ENCODE measurements at regions not wholly inside any gene's neighbourhood (a gene's known extent, or its start where the extent isn't known, plus 50 kb on each side); places are given as distances from the start of the nearest gene placed in this dataset.

DNA sequence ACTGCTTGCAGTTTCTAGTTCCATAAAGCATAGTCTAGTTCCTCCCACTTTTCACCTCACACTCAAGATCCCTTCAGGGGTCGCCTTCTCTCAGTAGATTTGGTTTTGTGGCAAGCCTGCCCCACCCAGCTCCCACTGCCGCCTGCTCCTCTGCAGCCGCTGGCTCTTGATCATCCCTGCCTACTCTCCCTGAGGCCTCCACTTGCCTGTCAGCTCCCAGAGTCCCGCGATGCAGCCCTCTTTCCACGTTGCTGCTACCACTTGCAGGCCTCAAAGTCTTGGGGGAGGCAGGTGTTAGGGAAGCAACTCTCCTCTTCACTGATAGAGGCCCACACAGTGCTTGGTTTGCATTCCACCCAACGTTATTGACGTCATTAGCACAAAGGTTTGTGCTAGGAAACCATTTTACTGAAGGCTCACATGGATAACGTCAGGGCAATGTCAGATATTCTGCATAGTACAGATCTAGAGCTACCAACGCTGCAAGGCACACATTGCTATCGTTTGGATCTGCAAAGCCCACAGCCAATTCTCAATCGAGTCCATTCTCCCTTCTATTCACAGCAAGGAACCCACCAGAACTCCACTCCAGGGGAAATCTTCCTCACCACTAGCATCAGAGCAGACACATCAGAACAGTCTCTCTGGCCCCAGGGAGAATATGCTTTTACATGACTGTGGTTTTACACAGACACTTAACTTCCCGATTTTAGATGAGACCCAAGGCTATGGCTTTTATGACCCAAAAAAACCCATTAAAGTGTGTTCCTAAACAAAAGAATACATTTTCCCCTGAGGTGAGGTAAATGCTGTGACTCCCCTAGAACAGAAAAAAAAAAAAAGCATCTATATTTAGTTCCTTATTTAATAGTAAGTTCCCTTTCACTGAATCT lies 519.5 kb upstream of the CAMK1G start:
- no peak overlapping the region for H3K18ac ChIP-seq (ENCODE audit: low read depth in 1 of 2, low read length in 2 of 2)
- H3K9ac ChIP-seq (ENCODE audit: low read length), result no peak overlapping the region
- H3K79me1 ChIP-seq (replicated peaks; ENCODE audit: low read length, poor library complexity, severe bottlenecking), result no peaks in the 10 kb centered on the region
- no peak overlapping the region for H3K4ac ChIP-seq (ENCODE audit: low read depth in 1 of 2, low read length in 2 of 2)
- no peak overlapping the region for H4K91ac ChIP-seq (ENCODE audit: low read length)
- H2AK5ac ChIP-seq (ENCODE audit: low read length, severe bottlenecking), result peak overlapping the region; percentile 24
- no peak for DNase-seq
- H3K4me1 ChIP-seq (ENCODE audit: control insufficient read depth, insufficient read depth, low read depth, low read length), result peaks cover 15% of the 10 kb centered on the region
- no peak overlapping the region for H2AFZ ChIP-seq (ENCODE audit: low read depth, low read length)
- 77% methylated on average over 10 of the region's 13 CpGs for WGBS
- no peak overlapping the region for H2BK12ac ChIP-seq (ENCODE audit: low read length in 2 of 2)
- no peak overlapping the region for H3K14ac ChIP-seq (ENCODE audit: low read length in 2 of 2)
- no peaks in the 10 kb centered on the region for H3K36me3 ChIP-seq (ENCODE audit: control insufficient read depth in 1 of 2, insufficient read depth in 2 of 2, low read depth in 1 of 2, low read length in 2 of 2)
- H3K27ac ChIP-seq (ENCODE audit: low read length, poor library complexity, severe bottlenecking), result no peak overlapping the region
- H2BK120ac ChIP-seq (ENCODE audit: low read depth, low read length), result no peak overlapping the region
- H3K4me3 ChIP-seq (ENCODE audit: insufficient read depth in 1 of 2, low read depth in 1 of 2, low read length in 2 of 2), result no peak overlapping the region
- no peaks in the 10 kb centered on the region for H3K9me3 ChIP-seq (ENCODE audit: control insufficient read depth, low read length)
- no peak overlapping the region for H2BK15ac ChIP-seq (ENCODE audit: low read depth, poor library complexity, severe bottlenecking)
- no peak overlapping the region for H4K8ac ChIP-seq (ENCODE audit: low read length)
- H3K4me2 ChIP-seq (ENCODE audit: low read length, poor library complexity, severe bottlenecking), result no peak overlapping the region
- no peak overlapping the region for H3K23ac ChIP-seq (ENCODE audit: low read length in 2 of 2)
- no peak overlapping the region for H2BK5ac ChIP-seq (ENCODE audit: low read depth, low read length, poor library complexity, severe bottlenecking)
- H3K27me3 ChIP-seq (ENCODE audit: control insufficient read depth in 1 of 2, insufficient read depth in 1 of 2, low read length in 2 of 2), result peaks cover 0 to 4% of the 10 kb centered on the region in 2 experiments

DNA sequence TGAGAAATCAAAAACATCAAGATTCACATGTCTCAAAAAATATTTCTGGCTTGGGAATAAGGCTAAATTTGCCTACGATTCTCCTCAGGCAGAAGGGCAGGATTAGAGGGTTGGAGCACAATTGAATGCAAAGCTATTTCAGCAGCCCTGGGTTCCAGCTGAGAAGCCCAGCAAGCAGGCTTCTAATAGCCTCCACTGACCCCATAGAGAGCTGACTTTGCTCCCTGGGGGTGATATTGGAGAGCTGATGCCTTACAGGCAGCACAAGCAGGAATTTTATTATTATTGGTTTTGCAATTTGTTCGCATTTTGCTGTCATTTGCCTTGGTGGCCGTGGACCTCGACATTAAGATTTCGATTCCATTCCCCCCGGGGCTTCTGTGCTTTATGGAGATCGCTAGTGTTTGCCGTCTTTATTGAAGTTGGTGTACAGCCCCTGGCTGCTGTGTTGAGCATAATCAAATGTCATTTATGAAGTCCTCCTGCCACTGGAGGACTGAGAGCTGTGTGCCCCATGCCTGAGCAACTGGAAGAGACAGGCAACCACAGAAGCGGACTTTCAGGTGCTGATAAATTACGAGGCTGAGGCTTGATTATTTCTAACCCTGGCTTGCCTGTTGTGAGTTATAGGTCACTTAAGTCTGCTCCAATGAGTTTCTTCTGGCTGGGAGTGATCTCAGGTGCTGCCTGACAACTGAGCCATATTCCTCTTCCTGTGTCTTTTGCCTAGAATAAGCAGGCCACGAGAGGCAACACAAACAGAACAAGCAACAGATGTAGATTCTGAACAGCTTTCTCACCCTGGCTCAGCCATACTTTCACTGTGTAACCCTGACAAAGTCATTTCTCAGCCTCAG lies 518.4 kb upstream of the CAMK1G start:
- Histone ChIP-seq H3K9me3 (ENCODE audit: control insufficient read depth, low read length) (no peaks in the 10 kb centered on the region), H3K27me3 (ENCODE audit: control insufficient read depth in 1 of 2, insufficient read depth in 1 of 2, low read length in 2 of 2) (no peaks in the 10 kb centered on the region), H3K4me2 (ENCODE audit: low read length, poor library complexity, severe bottlenecking) (no peak overlapping the region), H3K4ac (ENCODE audit: low read depth in 1 of 2, low read length in 2 of 2) (no peak overlapping the region), H2BK12ac (ENCODE audit: low read length in 2 of 2) (no peak overlapping the region), H3K4me1 (ENCODE audit: control insufficient read depth, insufficient read depth, low read depth, low read length) (peaks cover 15% of the 10 kb centered on the region), H2AFZ (ENCODE audit: low read depth, low read length) (no peak overlapping the region), H3K23ac (ENCODE audit: low read length in 2 of 2) (no peak overlapping the region), H4K91ac (ENCODE audit: low read length) (no peak overlapping the region), H3K9ac (ENCODE audit: low read length) (no peak overlapping the region), H3K4me3 (ENCODE audit: insufficient read depth in 1 of 2, low read depth in 1 of 2, low read length in 2 of 2) (no peak overlapping the region), H3K79me1 (replicated peaks; ENCODE audit: low read length, poor library complexity, severe bottlenecking) (no peaks in the 10 kb centered on the region), H3K18ac (ENCODE audit: low read depth in 1 of 2, low read length in 2 of 2) (no peak overlapping the region), H2BK120ac (ENCODE audit: low read depth, low read length) (no peak overlapping the region), H3K36me3 (ENCODE audit: control insufficient read depth in 1 of 2, insufficient read depth in 2 of 2, low read depth in 1 of 2, low read length in 2 of 2) (no peaks in the 10 kb centered on the region), H2BK15ac (ENCODE audit: low read depth, poor library complexity, severe bottlenecking) (no peak overlapping the region), H3K27ac (ENCODE audit: low read length, poor library complexity, severe bottlenecking) (no peak overlapping the region), H3K14ac (ENCODE audit: low read length in 2 of 2) (no peak overlapping the region), H2BK5ac (ENCODE audit: low read depth, low read length, poor library complexity, severe bottlenecking) (no peak overlapping the region), H2AK5ac (ENCODE audit: low read length, severe bottlenecking) (no peak overlapping the region), H4K8ac (ENCODE audit: low read length) (no peak overlapping the region)
- 81% methylated on average over 11 of the region's 11 CpGs for WGBS
- DNase-seq, result no peak

DNA sequence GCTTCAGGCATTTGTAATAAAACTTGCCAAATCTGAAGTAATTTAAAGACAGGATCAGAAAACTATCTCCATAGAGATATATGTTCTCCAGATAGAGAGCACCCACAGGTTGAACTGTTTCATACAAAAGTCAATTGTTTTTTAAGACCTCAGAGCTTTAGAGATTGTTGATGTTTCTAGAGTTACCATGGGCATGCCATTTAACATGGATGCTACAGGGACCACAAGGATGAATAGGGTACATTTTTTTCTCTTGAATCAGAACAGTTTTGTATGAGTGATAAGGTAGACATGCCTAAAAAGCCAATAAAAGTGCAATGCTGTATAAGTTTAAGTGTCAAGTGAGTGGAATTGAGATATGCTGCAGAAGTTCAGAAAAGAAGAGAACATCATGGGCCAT lies 511.0 kb upstream of the CAMK1G start:
- no peak overlapping the region for H2BK5ac ChIP-seq (ENCODE audit: low read depth, low read length, poor library complexity, severe bottlenecking)
- no peak overlapping the region for H3K4ac ChIP-seq (ENCODE audit: low read depth in 1 of 2, low read length in 2 of 2)
- no peak overlapping the region for H2BK120ac ChIP-seq (ENCODE audit: low read depth, low read length)

DNA sequence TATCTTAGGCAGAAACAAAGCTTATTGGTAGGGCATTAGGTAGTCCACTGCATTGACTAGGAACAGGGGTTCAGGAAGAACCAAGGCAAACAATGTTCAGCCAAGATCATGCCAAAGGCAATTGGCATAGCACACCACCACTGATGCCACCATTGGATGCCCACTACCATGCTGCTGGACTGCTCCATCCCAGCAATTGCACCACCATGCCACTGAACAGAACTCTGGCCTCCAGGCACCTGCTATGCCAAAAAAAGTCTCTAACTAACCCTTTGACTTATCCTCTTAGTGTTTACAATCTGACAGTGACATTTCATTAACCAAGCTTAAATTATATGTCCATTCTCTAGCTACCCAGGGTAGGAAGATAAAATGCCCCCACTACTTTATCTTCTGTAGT lies 509.6 kb upstream of the CAMK1G start:
- no peak overlapping the region for H2BK15ac ChIP-seq (ENCODE audit: low read depth, poor library complexity, severe bottlenecking)
- no peak overlapping the region for H3K27ac ChIP-seq (ENCODE audit: low read length, poor library complexity, severe bottlenecking)
- H4K91ac ChIP-seq (ENCODE audit: low read length), result no peak overlapping the region
- no peak overlapping the region for H3K18ac ChIP-seq (ENCODE audit: low read depth in 1 of 2, low read length in 2 of 2)
- no peak overlapping the region for H2BK120ac ChIP-seq (ENCODE audit: low read depth, low read length)
- H2AK5ac ChIP-seq (ENCODE audit: low read length, severe bottlenecking), result no peak overlapping the region
- no peak overlapping the region for H3K14ac ChIP-seq (ENCODE audit: low read length in 2 of 2)
- H3K79me1 ChIP-seq (replicated peaks; ENCODE audit: low read length, poor library complexity, severe bottlenecking), result no peaks in the 10 kb centered on the region
- no peak for DNase-seq
- H3K9ac ChIP-seq (ENCODE audit: low read length), result no peak overlapping the region
- H2BK5ac ChIP-seq (ENCODE audit: low read depth, low read length, poor library complexity, severe bottlenecking), result no peak overlapping the region
- no peak overlapping the region for H3K23ac ChIP-seq (ENCODE audit: low read length in 2 of 2)
- peaks cover 2% of the 10 kb centered on the region for H3K4me1 ChIP-seq (ENCODE audit: control insufficient read depth, insufficient read depth, low read depth, low read length)
- H2AFZ ChIP-seq (ENCODE audit: low read depth, low read length), result no peak overlapping the region
- H3K4me3 ChIP-seq (ENCODE audit: insufficient read depth in 1 of 2, low read depth in 1 of 2, low read length in 2 of 2), result no peak overlapping the region
- no peaks in the 10 kb centered on the region for H3K27me3 ChIP-seq (ENCODE audit: control insufficient read depth in 1 of 2, insufficient read depth in 1 of 2, low read length in 2 of 2)
- H3K4ac ChIP-seq (ENCODE audit: low read depth in 1 of 2, low read length in 2 of 2), result no peak overlapping the region
- no peak overlapping the region for H2BK12ac ChIP-seq (ENCODE audit: low read length in 2 of 2)
- no peaks in the 10 kb centered on the region for H3K9me3 ChIP-seq (ENCODE audit: control insufficient read depth, low read length)
- H3K4me2 ChIP-seq (ENCODE audit: low read length, poor library complexity, severe bottlenecking), result no peak overlapping the region
- no peak overlapping the region for H4K8ac ChIP-seq (ENCODE audit: low read length)
- no peaks in the 10 kb centered on the region for H3K36me3 ChIP-seq (ENCODE audit: control insufficient read depth in 1 of 2, insufficient read depth in 2 of 2, low read depth in 1 of 2, low read length in 2 of 2)

More for the DNA sequence above, 511.0 kb upstream of the CAMK1G start:
- no peaks in the 10 kb centered on the region for H3K36me3 ChIP-seq (ENCODE audit: control insufficient read depth in 1 of 2, insufficient read depth in 2 of 2, low read depth in 1 of 2, low read length in 2 of 2)
- no peak overlapping the region for H3K9ac ChIP-seq (ENCODE audit: low read length)
- H3K4me1 ChIP-seq (ENCODE audit: control insufficient read depth, insufficient read depth, low read depth, low read length), result peaks cover 2% of the 10 kb centered on the region
- no peak overlapping the region for H3K18ac ChIP-seq (ENCODE audit: low read depth in 1 of 2, low read length in 2 of 2)
- H4K8ac ChIP-seq (ENCODE audit: low read length), result no peak overlapping the region
- H3K23ac ChIP-seq (ENCODE audit: low read length in 2 of 2), result no peak overlapping the region
- no peaks in the 10 kb centered on the region for H3K9me3 ChIP-seq (ENCODE audit: control insufficient read depth, low read length)
- H2BK12ac ChIP-seq (ENCODE audit: low read length in 2 of 2), result no peak overlapping the region
- DNase-seq, result no peak
- no peak overlapping the region for H3K4me2 ChIP-seq (ENCODE audit: low read length, poor library complexity, severe bottlenecking)
- H3K79me1 ChIP-seq (replicated peaks; ENCODE audit: low read length, poor library complexity, severe bottlenecking), result no peaks in the 10 kb centered on the region
- no peak overlapping the region for H2AK5ac ChIP-seq (ENCODE audit: low read length, severe bottlenecking)
- H3K14ac ChIP-seq (ENCODE audit: low read length in 2 of 2), result no peak overlapping the region
- H4K91ac ChIP-seq (ENCODE audit: low read length), result no peak overlapping the region
- no peak overlapping the region for H3K4me3 ChIP-seq (ENCODE audit: insufficient read depth in 1 of 2, low read depth in 1 of 2, low read length in 2 of 2)
- H2BK15ac ChIP-seq (ENCODE audit: low read depth, poor library complexity, severe bottlenecking), result no peak overlapping the region
- no peaks in the 10 kb centered on the region for H3K27me3 ChIP-seq (ENCODE audit: control insufficient read depth in 1 of 2, insufficient read depth in 1 of 2, low read length in 2 of 2)
- H3K27ac ChIP-seq (ENCODE audit: low read length, poor library complexity, severe bottlenecking), result no peak overlapping the region
- no peak overlapping the region for H2AFZ ChIP-seq (ENCODE audit: low read depth, low read length)

Measured in mesenchymal stem cell (in vitro differentiated cells and primary cell).